ENCODE measurements at regions not wholly inside any gene's neighbourhood (a gene's known extent, or its start where the extent isn't known, plus 50 kb on each side); places are given as distances from the start of the nearest gene placed in this dataset.

GRCh38 chr2:6011921-6012320 lies 319.7 kb downstream of the SOX11 start (continued):
- TF ChIP-seq ATF6 (CRISPR knock-in tag; IDR thresholded peaks at IDR 0.05) (no peak), RELA (CRISPR knock-in tag; IDR thresholded peaks at IDR 0.05; ENCODE audit: borderline replicate concordance) (no peak), CREM (CRISPR knock-in tag; IDR thresholded peaks at IDR 0.05) (no peak), TP53 (CRISPR knock-in tag; IDR thresholded peaks at IDR 0.05) (no peak), ZSCAN18 (CRISPR knock-in tag; IDR thresholded peaks at IDR 0.05) (no peak), FOXJ3 (CRISPR knock-in tag; IDR thresholded peaks at IDR 0.05; ENCODE audit: borderline replicate concordance) (no peak), OVOL2 (CRISPR knock-in tag; IDR thresholded peaks at IDR 0.05; ENCODE audit: borderline replicate concordance) (no peak), GRHL2 (CRISPR knock-in tag; IDR thresholded peaks at IDR 0.05; ENCODE audit: insufficient replicate concordance, severe bottlenecking) (no peak), EMX1 (CRISPR knock-in tag; IDR thresholded peaks at IDR 0.05) (no peak), CBFB (CRISPR knock-in tag; IDR thresholded peaks at IDR 0.05; ENCODE audit: low read depth) (no peak), ZNF263 (CRISPR knock-in tag; IDR thresholded peaks at IDR 0.05; ENCODE audit: low read depth) (no peak)

- Mint-ChIP-seq H3K27me3 (ENCODE audit: low read depth) (peaks cover 6% of the 10 kb centered on the region), H3K4me1 (no peaks in the 10 kb centered on the region), H3K36me3 (peaks cover 64% of the 10 kb centered on the region), H3K9me3 (peaks cover 81% of the 10 kb centered on the region), H3K4me3 (no peak overlapping the region), H3K27ac (no peak overlapping the region)
- CTCF ChIA-PET: no interaction called here
- ATAC-seq (no peak), DNase-seq (ENCODE audit: low spot score) (no peak)
- POLR2A ChIA-PET: no interaction called here
- TF ChIP-seq USF1 (CRISPR knock-in tag; IDR thresholded peaks at IDR 0.05) (no peak), E2F1 (CRISPR knock-in tag; IDR thresholded peaks at IDR 0.05) (no peak), ELF4 (CRISPR knock-in tag; IDR thresholded peaks at IDR 0.05; ENCODE audit: low read depth) (no peak), JUN (CRISPR knock-in tag; IDR thresholded peaks at IDR 0.05) (no peak), CDX4 (CRISPR knock-in tag; IDR thresholded peaks at IDR 0.05; ENCODE audit: borderline replicate concordance) (no peak), ZNF416 (CRISPR knock-in tag; IDR thresholded peaks at IDR 0.05) (no peak), ATF3 (CRISPR knock-in tag; conservative IDR thresholded peaks at IDR 0.05) (no peak), STAT6 (CRISPR knock-in tag; conservative IDR thresholded peaks at IDR 0.05; ENCODE audit: low read depth) (no peak), FOXJ3 (CRISPR knock-in tag; IDR thresholded peaks at IDR 0.05; ENCODE audit: borderline replicate concordance) (no peak), ZNF396 (CRISPR knock-in tag; IDR thresholded peaks at IDR 0.05; ENCODE audit: borderline replicate concordance) (no peak), NFYB (CRISPR knock-in tag; conservative IDR thresholded peaks at IDR 0.05; ENCODE audit: low read depth) (no peak), ZNF512 (CRISPR knock-in tag; IDR thresholded peaks at IDR 0.05; ENCODE audit: borderline replicate concordance) (no peak), ZMAT4 (CRISPR knock-in tag; IDR thresholded peaks at IDR 0.05) (no peak), OVOL2 (CRISPR knock-in tag; IDR thresholded peaks at IDR 0.05; ENCODE audit: borderline replicate concordance) (no peak), GRHL2 (CRISPR knock-in tag; IDR thresholded peaks at IDR 0.05; ENCODE audit: insufficient replicate concordance, severe bottlenecking) (no peak), JAZF1 (CRISPR knock-in tag; IDR thresholded peaks at IDR 0.05) (no peak)
These were observed 325.6 kb downstream of the SOX11 start for GRCh38 chr2:6017736-6018286.

Measured in WTC11 (cell line).